ENCODE measurements at regions not wholly inside any gene's neighbourhood (a gene's known extent, or its start where the extent isn't known, plus 50 kb on each side); places are given as distances from the start of the nearest gene placed in this dataset.

GRCh38 chr6:9806195-9806594, 608.7 kb downstream of the TFAP2A start:
- TF ChIP-seq, protein P1, sequence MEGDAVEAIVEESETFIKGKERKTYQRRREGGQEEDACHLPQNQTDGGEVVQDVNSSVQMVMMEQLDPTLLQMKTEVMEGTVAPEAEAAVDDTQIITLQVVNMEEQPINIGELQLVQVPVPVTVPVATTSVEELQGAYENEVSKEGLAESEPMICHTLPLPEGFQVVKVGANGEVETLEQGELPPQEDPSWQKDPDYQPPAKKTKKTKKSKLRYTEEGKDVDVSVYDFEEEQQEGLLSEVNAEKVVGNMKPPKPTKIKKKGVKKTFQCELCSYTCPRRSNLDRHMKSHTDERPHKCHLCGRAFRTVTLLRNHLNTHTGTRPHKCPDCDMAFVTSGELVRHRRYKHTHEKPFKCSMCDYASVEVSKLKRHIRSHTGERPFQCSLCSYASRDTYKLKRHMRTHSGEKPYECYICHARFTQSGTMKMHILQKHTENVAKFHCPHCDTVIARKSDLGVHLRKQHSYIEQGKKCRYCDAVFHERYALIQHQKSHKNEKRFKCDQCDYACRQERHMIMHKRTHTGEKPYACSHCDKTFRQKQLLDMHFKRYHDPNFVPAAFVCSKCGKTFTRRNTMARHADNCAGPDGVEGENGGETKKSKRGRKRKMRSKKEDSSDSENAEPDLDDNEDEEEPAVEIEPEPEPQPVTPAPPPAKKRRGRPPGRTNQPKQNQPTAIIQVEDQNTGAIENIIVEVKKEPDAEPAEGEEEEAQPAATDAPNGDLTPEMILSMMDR (IDR thresholded peaks at IDR 0.05): no peak
- Histone ChIP-seq H3K4me3 (no peak overlapping the region), H3K27me3 (no peaks in the 10 kb centered on the region), H3K4me1 (no peaks in the 10 kb centered on the region), H3K27ac (no peak overlapping the region), H3K36me3 (no peaks in the 10 kb centered on the region), H3K9me3 (no peaks in the 10 kb centered on the region)
- ATAC-seq (no peak), DNase-seq (no peak)
- 76% methylated on average over 6 of the region's 6 CpGs for WGBS, 2 donors
- intact Hi-C loops (cut with DNase I): no loop called here

DNA sequence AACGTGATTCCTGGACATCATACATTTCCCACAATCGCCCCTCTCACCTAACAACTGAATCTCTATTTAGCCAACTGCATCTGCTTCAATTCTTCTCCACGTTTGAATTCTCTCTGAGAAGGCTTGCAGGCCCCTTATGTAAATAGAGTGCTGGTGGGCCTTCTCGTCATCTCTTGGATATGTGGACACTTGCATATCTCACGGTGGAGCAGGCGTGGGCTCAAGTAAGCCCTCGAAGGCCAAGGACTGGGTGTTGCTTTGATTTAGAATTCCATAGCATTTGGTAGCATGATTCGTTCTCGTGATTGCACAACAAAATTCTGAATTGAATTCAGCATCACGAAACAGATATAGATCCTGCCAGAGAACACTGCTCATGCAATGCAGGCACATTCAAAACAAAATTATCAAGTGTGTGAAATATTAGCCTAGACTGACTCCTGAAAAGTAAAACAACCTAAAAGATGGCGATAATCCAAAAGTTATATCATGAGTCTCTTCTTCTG, 613.6 kb downstream of the TFAP2A start:
- Histone ChIP-seq H3K27me3 (no peaks in the 10 kb centered on the region), H3K4me1 (no peaks in the 10 kb centered on the region), H3K9me3 (no peaks in the 10 kb centered on the region), H3K4me3 (no peak overlapping the region), H3K36me3 (no peaks in the 10 kb centered on the region), H3K27ac (no peak overlapping the region)
- WGBS, 2 donors: 76 to 82% methylated on average over 11 of the region's 11 CpGs
- intact Hi-C loops (cut with DNase I): no loop called here
- no peak for DNase-seq
- TF ChIP-seq, protein P1 (IDR thresholded peaks at IDR 0.05): no peak
- no peak for ATAC-seq

DNA sequence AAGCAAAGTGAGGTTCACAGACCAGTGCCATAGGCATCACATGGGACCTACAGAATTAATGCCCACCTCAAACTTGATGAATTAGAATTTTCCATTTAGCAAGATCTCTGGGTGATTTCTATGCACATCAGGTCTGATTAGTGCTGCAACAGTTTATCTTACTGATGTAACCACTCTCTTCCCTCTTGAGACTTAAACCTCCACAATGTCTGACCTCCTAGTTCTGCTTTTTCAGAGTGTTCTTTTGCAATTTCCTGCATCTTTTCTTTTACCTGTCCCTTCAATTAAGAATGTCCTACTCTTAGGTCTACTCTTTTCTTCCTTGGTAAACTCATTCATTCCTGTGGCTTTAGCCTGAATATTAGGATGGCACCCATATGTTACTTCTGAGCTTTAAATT, 615.3 kb downstream of the TFAP2A start:
- no peak overlapping the region for H3K27ac ChIP-seq
- TF ChIP-seq, protein P1 (IDR thresholded peaks at IDR 0.05): no peak
- DNase-seq (no peak), ATAC-seq (no peak)
- intact Hi-C loops (cut with DNase I): no loop called here
- no peaks in the 10 kb centered on the region for H3K36me3 ChIP-seq
- no peaks in the 10 kb centered on the region for H3K9me3 ChIP-seq
- H3K27me3 ChIP-seq: no peaks in the 10 kb centered on the region
- H3K4me3 ChIP-seq: no peak overlapping the region
- no peaks in the 10 kb centered on the region for H3K4me1 ChIP-seq

- Histone ChIP-seq H3K4me1 (no peaks in the 10 kb centered on the region), H3K4me3 (no peak overlapping the region), H3K27ac (no peak overlapping the region), H3K9me3 (no peaks in the 10 kb centered on the region), H3K36me3 (no peaks in the 10 kb centered on the region), H3K27me3 (no peaks in the 10 kb centered on the region)
- intact Hi-C loops (cut with DNase I): no loop called here
- 52 to 63% methylated on average over 2 of the region's 2 CpGs for WGBS, 2 donors
- DNase-seq (no peak), ATAC-seq (no peak)
- TF ChIP-seq, protein P1 (IDR thresholded peaks at IDR 0.05): no peak
Measured at GRCh38 chr6:9796827-9797226, 618.0 kb downstream of the TFAP2A start.

- no peak for DNase-seq
- Histone ChIP-seq H3K27ac (no peak overlapping the region), H3K4me3 (no peak overlapping the region), H3K4me1 (no peaks in the 10 kb centered on the region), H3K27me3 (no peaks in the 10 kb centered on the region), H3K36me3 (no peaks in the 10 kb centered on the region), H3K9me3 (no peaks in the 10 kb centered on the region)
- intact Hi-C loops (cut with DNase I): no loop called here
- WGBS, 2 donors: 16 to 20% methylated on average over 5 of the region's 5 CpGs
- ATAC-seq: no peak
- TF ChIP-seq, protein P1 (IDR thresholded peaks at IDR 0.05): no peak
Measured at GRCh38 chr6:9795880-9796279, 619.0 kb downstream of the TFAP2A start.
